GM21786 (cell line): ENCODE measurements at regions not wholly inside any gene's neighbourhood (a gene's known extent, or its start where the extent isn't known, plus 50 kb on each side); places are given as distances from the start of the nearest gene placed in this dataset.

Source experiments
- ATAC-seq: cut with Tn5 transposase; IDR thresholded peaks from one replicate; pipeline ENCODE4 v1.9.1; 2021; ENCODE audit not compliant: unreplicated experiment

DNA sequence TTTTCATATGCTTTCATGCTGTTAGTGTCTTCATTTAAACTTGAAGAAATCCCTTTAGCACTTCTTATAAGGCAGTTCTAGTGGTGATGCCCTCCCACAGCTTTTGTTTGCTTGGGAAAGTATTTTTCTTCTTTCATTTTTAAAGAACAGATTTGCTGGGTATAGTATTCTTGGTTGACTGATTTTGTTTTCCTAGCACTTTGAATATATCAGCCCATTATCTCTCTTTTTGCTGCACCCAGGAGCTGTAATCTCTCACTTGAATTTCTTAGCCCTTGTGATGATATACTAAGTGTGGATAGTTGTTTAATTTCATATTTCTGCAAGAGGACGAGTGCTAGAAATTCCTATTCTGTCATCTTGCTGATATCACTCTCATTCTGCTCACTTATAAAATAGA, 283.7 kb downstream of the GPAT3 start:
- no peak for ATAC-seq

DNA sequence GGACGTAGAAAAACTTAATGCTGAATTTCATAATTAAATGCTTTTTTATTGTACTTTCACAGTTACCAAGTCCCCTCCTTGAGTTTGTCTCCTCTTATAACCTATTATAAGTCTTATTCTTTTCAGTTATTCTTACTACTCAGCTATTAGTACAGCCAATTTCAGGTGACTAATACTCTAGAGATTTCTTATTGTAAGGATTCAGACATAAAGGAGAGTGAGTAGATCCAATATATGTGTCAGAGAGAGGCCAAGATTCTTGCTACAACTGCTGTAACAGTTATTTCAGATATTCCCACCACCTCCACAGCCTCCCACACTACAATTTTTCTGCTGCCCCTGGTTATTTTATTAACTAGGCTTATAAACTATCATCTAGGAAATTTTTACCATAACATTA, 274.5 kb downstream of the GPAT3 start:
- ATAC-seq: no peak

DNA sequence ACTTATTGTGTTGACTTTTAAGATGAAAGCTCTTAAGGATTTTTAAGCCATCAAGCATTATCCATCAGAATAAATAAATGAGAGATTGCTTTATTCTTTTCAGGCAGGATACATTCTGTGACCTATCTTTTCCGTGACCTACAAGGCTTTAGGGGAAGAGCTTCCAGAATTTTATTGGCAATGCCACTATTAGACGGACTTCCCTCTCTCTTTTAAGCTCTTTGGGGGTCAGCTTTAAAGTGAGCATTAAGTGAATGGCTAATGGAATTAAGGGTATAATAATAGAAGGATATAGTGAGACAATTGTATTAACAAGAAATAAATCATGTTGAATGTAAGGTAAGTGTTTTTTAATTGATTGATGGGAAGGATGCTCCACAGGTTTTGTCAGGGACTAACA, 273.7 kb downstream of the GPAT3 start:
- ATAC-seq: no peak

DNA sequence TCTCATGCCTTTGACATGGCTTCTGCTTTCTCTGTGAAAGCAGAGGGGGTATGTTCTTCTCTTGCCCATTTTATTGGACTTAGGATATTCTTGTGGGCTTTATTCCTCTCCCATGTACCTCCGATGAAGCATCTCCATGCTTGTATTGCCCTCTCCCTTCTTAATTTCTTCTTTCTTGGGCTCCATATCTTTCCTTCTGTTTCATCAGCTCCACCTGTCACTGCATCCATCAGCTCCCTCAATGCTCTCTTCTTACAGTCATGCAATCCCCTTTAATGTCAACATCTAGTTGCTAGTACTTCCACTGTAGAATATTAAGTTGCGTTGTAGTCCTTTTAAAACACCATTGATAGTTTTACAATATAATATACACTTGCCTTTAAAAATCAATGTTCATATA, 257.6 kb downstream of the GPAT3 start:
- ATAC-seq: no peak

DNA sequence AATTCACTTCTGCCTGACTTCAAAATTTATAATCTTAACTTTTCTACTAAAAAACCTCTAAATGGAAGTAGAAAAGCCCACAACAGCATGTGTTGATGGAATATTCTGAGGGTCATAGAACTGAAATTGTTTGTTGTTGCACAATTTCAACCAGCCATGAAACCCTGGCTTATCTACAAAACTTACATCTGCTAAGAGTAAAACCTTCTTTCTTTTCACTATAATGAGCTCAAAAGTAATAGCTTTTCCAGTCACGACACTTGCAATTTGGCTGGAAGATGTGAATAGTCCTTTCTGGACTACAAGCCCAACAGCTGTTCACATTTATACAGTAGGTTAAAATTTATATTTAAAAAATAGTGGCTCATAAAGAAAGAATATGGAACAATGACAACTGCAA, 250.0 kb downstream of the GPAT3 start:
- no peak for ATAC-seq

DNA sequence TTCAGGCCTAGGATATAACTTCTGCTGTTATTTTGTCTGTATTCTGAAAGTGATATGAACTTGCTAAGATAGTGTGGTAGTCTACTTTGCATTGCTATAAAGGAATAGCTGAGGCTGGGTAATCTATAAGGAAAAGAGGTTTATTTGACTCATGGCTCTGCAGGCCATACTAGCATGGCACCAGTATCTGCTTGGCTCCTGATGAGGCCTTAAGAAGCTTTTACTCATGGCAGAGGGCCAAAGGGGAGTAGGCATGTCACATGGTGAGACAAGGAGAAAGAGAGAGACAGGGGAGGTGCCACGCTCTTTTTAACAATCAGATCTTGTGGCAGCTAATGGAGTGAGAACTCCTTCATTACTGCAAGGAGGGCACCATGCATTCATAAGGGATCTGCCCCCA, 247.3 kb downstream of the GPAT3 start:
- ATAC-seq: no peak

DNA sequence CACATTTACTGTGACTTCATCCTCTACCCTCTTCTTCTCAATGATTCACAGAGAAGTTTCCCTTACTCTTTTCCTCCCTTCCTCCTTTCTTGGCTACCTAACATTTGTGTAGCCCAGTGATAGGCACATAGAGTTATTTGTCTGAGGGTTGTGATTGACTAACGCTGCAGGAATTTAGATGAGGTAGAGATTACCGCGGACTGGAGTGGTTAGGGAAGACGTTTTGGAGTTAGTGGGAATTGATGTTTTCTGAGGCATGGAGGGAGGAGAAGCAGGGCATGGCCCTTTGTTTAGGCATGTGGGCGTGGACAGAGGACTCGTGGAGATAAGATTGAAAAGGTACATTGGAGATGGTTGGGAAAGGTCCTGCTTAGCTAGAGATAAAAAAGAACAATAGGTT, 246.7 kb downstream of the GPAT3 start:
- no peak for ATAC-seq

DNA sequence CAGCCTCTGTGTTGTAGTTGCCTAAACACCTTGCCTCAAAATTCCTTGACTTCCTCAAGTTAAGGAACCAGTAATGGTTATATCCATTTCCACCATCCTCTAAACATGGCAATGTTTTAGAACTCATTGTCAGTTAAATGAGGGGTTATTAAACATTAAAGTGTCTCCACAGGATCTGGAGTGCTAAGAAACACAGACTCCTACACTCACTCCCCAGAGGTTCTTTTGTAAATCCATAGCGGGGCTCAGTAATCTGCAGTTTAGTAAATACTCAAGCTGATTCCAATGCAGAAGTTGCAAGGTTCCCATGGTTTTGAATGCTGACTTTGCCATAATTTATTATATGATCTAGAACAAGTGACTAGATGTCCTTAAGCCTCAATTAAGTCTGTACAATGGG, 245.5 kb downstream of the GPAT3 start:
- ATAC-seq: no peak

DNA sequence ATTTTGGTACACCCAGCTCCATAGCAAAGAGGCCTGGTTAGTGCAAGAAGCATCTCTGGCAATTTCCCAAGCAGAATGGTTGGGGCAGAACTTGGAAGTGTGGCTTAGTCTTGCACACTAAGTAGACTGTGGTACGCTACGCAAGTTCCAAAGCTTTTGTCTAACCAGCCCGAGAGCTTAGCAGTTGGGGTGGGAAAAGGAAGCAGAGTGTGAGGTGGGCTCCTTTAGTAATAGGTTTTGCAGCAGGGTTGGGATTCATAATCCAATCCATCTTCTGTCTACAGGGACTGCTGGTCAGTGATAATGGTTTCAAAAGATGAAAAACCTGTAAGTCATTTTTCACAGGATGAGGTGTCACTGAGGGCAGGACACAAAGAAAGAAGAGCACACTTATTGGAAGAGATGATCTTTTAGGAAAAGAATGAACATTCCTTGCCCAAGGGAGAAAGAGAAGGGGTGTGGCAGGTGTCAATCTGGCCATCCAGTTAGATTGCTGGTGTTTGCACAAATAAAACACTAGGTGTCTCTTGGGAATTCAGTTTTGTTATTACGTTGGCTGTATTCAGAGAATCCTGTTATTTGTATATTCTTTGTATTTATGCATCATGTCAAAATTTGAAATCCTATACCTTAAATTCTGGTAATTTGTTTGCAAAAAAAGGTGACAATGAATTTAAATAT, 244.3 kb downstream of the GPAT3 start:
- ATAC-seq: no peak

DNA sequence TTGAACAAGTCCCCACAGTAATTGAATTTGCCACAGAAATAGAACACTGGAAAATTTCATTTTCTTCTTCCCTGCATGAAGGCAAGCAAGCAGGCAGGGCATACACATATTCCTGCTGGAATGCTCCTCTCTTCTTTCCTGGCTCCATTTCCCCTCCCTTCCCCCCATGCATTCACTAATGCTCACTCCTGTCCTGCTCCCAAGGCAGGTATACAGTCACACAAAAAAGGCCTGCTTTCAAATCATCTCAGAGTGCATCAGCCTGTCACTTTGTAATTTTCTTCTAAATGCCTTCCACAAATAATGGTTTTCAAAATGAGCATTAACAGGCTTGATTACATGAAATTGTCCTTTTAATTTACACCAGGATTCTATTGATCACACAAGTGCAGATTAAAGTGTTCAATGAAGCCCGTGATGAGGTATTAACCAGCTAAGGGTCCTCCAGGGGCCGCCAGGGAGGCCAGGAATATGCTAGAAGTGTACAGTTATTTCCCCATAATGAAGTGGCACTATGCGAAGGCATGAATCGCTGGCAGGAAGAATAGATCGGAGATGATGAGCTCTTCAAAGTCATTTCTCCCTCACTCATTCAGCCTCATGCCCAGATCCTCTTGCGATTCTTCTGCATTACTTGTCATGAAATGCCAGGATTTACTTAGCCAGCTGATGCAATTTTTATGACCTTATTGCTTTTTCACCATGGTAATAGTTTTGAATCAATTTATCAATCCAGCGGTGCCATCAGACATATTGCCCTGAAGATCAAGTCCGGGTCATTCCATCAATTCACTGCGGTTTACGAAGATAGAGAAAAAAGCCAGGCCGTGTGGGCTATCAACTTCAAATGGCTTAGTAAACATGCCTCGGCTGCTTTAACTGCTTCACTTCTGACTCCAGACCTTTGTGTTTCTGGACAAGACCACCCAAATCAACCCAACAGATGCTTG, 243.5 kb downstream of the GPAT3 start:
- no peak for ATAC-seq

DNA sequence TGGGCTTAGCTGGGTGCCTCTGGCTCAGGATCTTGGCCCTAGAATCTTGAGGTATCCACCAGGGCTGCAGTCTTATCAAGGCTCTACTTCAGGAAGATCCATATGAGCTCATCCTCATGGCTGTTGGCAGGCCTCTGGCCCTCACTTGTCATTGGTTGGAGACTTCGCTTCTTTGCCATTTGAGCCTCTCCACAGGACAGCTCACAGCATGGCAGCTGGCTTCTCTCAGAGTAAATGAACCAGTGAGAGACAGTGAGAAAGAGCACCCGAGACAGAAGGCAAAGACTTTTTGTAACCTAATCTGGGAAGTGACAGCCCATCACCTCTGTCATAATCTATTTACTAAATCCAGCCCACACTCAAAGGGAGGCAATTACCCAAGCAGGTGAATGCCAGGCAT, 236.8 kb downstream of the GPAT3 start:
- no peak for ATAC-seq

DNA sequence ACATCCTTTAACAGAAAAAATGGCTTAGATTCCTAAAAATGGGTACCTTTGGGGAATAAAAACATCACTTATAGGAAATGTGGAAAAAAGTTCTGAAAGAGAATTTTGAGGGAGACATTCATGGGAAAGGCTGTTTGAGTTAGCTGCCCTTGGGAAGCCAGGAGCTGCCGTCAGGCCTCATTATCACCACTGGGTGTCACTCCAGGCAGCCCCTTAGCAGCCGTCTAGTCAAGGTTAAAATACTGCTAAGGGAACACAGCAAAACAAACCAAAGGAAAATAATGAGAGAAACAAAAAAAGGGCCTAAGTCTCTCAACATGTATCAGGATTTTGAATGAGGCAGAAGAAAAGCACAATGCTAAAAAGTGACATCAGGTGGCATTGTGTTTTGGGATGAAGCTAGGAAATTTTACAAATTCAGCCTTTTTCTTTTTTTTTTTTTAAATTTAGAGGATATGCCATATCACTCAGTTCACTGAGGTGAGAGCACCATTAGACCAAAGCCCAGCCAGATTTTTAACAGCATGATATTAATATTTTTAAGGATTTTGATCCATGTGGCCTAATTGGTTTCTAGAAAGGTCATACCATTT, 235.3 kb downstream of the GPAT3 start:
- no peak for ATAC-seq

DNA sequence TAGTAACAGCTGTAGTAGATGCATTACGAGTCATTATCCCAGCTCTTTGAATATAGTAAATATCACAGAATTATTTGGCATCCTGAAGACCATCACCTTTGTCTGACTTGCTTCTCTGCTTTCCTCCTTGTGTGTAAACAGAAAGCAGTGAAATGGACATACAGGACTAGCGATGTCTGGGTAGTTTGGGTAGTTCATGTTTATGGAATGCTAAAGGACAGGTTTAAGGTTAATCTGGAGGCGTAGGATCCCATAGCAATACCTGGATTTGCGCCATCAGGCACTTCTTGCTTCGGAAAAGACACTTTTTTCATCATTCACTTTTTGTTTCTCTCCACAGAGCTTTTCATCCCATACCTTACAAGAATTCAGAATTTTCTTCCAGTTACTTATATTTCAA, 232.2 kb downstream of the GPAT3 start:
- ATAC-seq: no peak

DNA sequence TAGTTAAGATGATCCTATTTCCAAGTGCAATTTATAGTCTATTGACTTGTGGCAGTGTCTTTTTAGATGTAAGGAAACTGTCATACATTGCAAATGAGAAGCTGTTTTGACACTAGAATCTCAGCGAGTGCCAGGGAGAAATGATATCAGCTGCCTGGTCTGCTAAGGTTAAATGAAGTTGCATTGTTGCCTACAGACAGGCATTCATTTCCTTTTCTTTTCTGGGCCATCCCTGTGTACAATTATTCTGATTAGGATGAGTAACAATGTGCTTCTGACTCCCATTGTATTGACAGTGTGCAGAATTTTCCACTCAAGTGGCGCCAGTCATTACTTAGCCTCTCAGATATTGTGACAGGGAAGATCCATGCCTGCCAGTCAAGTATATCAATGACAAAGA, 231.2 kb downstream of the GPAT3 start:
- no peak for ATAC-seq

DNA sequence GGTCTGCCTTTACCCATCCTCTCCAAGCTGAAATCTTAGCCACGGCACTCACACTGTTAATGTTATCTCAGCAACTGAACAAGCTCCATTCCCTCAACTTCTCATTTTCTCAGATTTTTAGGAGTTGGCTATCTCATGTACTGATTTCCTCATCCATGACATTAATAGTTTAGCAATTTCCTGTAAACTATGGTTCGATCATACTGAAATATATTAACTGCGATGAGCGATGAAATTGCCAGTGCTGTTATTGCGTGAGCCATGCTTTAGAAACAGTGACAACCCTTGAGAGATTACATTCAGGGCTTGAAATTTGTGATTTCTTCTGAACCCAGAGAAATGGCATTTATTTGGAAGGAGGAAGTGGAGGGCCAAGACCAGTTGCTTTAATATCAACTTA, 223.7 kb downstream of the GPAT3 start:
- ATAC-seq: no peak

DNA sequence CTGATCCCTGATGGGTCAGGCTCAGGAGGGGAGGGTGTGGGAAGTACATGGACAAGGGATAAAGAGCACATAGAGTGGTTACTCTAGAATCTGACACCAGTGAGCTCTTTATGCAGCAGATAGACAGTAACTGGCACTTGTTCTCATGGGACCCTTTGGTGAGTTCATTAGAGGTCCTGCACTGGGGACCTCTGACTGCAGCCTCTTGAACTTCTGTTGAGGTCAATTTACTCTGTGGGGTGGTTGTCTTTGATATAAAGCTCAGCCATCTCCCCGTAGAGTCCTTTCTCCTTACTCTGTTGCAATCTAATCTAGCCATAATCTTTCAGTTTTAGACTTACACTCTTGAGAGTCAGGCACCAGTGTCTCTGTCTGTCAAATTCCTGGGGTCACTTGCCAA, 222.4 kb downstream of the GPAT3 start:
- ATAC-seq: no peak

DNA sequence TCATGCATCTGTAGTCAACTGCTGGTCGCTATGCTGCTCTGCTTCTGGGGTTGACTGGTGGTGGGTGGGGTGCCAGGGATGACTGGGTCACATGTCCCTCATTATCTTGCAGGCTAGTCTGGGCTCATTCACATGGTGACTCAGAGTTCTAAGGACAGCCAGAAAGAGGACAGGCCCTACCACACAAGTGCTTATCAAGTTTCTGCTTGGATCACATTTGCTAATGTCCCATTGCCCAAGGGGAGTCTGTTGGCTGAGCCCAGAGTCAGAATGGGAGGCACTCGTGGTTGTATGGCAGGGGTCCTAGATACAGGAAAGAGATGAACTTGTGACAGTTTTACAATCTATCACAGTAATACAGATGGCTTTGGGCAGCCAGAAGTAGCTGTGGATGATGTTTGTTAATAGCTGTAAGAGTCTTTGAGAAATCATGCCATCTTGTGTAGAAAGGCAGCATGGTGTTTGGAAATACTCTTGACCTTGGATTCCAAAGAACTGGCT, 221.3 kb downstream of the GPAT3 start:
- ATAC-seq: no peak

DNA sequence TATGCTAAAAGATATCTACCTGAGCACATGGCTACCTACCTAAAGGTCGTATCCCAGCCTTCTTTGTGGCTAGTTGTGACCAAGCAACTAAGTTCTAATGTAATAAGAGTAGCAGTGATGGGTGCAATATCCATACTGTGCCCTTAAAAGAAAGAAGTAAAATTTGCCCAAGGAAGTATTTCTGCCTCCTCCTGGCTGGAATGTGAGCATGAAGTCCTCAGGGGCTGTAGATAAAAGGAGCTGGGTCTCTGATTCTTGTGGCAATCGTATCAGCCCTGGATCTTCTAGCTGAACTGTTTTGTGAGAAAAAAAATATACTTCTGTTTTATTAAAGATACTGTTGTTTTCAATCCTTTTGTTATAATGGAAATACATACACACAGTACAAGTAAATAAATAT, 217.4 kb downstream of the GPAT3 start:
- no peak for ATAC-seq

DNA sequence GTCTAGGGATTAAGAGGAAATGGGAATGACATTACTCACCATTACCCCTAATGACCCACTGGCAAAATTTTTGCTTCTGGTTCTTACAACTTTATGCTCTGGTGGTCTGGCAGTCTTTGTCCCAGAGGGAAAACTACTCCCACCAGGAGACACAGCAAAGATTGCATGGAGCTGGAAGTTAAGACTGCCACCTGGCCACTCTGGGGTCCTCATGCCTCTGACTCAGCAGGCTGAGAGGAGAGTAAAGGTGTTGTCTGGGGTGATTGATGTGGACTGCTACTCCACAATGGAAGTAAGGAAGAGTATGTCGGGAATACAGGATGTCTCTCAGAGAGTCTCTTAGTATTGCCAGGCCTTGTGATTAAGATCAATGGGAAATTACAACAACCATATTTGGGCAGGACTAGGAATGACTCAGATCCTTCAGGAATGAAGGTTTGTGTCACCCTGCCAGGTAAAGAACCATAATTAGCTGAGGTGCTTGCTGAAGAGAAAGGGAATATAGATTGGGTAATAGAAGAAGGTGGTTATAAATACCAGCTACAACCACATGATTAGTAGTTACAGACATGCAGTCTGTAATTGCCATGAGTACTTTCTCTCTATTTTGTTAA, 215.5 kb downstream of the GPAT3 start:
- ATAC-seq: no peak

DNA sequence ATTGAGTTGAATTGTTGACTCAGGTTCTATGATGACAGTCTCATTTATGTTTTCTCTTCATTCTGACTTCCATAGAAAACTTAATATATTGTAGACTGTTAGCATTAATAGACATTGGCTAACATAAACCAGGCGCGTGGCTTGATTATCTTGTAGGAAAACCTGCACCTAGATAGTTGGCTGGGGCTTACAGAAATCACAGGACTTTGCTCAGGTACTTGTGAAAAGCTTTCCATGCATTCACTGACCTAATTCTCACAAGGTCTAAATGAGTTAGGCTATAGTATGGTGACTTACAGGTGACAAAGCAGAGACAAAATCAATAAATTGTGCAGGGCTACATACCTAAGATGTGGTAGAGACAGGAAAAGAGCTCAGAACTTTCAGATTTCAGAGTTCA, 212.8 kb downstream of the GPAT3 start:
- ATAC-seq: no peak

DNA sequence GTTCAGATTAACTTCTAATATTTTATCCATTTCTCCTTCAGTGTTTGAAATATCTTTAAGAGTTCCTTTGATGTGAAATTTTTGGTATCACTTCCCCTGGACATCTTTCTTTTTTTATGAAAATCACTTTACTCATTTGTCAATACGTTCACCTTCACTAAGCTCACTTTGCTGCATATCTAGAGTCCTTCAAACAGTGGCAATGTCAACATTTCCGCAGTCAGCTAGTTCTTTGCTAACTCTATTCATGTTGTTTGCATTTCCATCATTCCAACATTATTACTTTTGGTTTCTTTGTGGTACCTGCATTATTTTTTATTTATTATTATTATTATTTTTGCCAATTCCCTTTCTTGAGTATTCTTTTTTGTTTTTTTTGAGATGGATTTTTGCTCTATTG, 203.0 kb downstream of the GPAT3 start:
- ATAC-seq: no peak

DNA sequence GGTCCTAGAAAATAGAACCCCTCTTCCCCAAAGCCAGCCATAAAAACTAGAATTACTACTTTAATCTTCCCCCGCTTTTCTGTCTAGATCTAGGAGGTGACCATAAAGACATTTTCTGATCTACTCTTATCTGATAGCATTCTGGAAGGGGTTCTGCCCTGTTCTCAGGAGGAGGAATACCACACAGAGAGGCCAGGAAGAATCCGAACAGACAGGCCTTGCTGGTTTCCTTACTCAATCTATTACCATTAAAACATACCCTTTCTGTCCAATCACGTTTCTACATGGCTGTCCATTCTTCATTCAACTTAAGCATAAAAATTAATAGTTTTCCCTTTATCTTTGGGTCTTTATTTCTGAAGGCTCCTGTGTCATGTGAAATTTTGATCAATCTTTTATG, 198.7 kb downstream of the GPAT3 start:
- ATAC-seq: no peak
